ENCODE measurements at regions not wholly inside any gene's neighbourhood (a gene's known extent, or its start where the extent isn't known, plus 50 kb on each side); places are given as distances from the start of the nearest gene placed in this dataset.
A peak's percentile ranks its signal among the peaks of the same experiment; 100 is the strongest.

- Mint-ChIP-seq H3K4me3 (ENCODE audit: low read depth) (no peak overlapping the region), H3K27ac (no peak overlapping the region), H3K27me3 (no peaks in the 10 kb centered on the region), H3K9me3 (ENCODE audit: low read depth) (peaks cover 15% of the 10 kb centered on the region), H3K36me3 (ENCODE audit: insufficient read depth) (peaks cover 2% of the 10 kb centered on the region), H3K4me1 (ENCODE audit: low read depth) (no peaks in the 10 kb centered on the region)
- TF ChIP-seq CTCF (IDR thresholded peaks at IDR 0.05; ENCODE audit: unreplicated experiment): no peak
- no peak for DNase-seq (ENCODE audit: low spot score, unreplicated experiment)
These were observed 478.9 kb upstream of the LMO3 start for GRCh38 chr12:17084831-17085230.

DNA sequence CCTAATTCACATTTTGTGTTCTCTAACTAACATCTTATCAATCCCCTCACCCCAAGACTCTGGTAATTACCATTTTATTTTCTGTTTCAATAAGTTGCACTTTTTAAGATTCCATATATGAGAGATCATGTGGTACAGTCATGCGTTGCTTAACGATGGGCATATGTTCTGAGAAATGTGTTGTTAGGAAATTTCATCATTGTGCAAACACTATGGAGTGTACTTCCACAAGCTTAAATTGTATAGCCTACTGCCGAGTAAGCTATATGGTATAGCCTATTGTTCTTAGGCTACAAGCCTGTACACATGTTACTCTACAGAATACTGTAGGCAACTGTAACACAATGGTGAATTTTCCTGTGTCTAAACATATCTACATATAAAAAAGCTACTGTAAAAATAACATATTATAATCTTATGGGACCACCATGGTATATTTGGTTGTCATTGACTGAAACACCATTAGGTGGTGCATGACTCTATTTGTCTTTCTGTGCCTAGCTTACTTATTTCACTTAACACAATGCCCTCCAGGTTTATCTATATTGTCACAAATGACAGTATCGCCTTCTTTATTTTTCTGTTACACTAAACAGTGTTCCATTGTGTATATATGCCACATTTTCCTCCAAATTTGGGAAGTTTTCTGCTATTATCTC is 473.4 kb upstream of the LMO3 start:
- Mint-ChIP-seq H3K4me3 (ENCODE audit: low read depth) (no peak overlapping the region), H3K27me3 (no peaks in the 10 kb centered on the region), H3K27ac (no peak overlapping the region), H3K9me3 (ENCODE audit: low read depth) (peaks cover 5% of the 10 kb centered on the region), H3K36me3 (ENCODE audit: insufficient read depth) (no peaks in the 10 kb centered on the region), H3K4me1 (ENCODE audit: low read depth) (peaks cover 15% of the 10 kb centered on the region)
- DNase-seq (ENCODE audit: low spot score, unreplicated experiment): no peak
- peak; percentile 36 for TF ChIP-seq CTCF (IDR thresholded peaks at IDR 0.05; ENCODE audit: unreplicated experiment)

DNA sequence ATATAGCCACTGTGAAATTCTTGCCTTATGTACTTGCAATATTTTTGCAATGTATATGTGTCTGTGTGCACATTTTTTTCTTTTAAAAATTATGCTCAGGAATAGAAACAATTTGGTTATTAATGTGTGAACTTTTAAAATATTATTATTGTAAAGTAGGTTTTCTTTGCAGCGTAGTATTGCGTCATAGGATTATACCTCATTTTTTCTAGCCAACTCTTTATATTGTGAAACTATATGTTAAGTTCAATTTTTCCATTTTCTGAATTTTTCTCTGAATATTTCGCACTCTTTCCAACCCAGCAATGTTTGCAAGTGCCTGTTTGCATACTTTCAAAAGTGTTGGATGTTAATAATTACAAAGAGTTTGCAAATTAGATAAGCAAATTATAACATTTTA is 471.6 kb upstream of the LMO3 start:
- no peak for TF ChIP-seq CTCF (IDR thresholded peaks at IDR 0.05; ENCODE audit: unreplicated experiment)
- peaks cover under 1% of the 10 kb centered on the region for H3K9me3 Mint-ChIP-seq (ENCODE audit: low read depth)
- DNase-seq (ENCODE audit: low spot score, unreplicated experiment): no peak
- H3K4me1 Mint-ChIP-seq (ENCODE audit: low read depth): peaks cover 15% of the 10 kb centered on the region
- H3K4me3 Mint-ChIP-seq (ENCODE audit: low read depth): no peak overlapping the region
- no peak overlapping the region for H3K27ac Mint-ChIP-seq
- H3K27me3 Mint-ChIP-seq: no peaks in the 10 kb centered on the region
- H3K36me3 Mint-ChIP-seq (ENCODE audit: insufficient read depth): no peaks in the 10 kb centered on the region

DNA sequence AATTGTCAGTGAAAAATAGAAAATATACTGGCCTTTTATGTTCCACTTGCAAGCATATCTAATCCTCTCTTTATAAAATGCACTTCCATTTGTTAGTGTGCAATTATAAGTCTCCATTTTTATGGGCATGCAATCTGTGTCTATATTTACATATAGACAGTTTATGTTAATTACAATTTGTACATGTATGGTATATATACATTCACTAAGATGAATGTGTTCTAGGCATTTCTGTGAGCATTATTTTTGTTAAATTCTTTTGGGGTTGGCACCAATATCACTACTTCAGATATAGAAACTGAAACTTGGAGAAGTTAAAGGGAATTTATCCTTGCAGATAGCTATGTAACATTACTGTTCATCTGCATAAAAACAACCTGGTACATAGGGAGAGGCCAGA is 470.8 kb upstream of the LMO3 start:
- DNase-seq (ENCODE audit: low spot score, unreplicated experiment): no peak
- H3K4me1 Mint-ChIP-seq (ENCODE audit: low read depth): peaks cover 15% of the 10 kb centered on the region
- H3K4me3 Mint-ChIP-seq (ENCODE audit: low read depth): no peak overlapping the region
- H3K27ac Mint-ChIP-seq: no peak overlapping the region
- H3K9me3 Mint-ChIP-seq (ENCODE audit: low read depth): no peaks in the 10 kb centered on the region
- no peak for TF ChIP-seq CTCF (IDR thresholded peaks at IDR 0.05; ENCODE audit: unreplicated experiment)
- H3K36me3 Mint-ChIP-seq (ENCODE audit: insufficient read depth): no peaks in the 10 kb centered on the region
- H3K27me3 Mint-ChIP-seq: no peaks in the 10 kb centered on the region

GRCh38 chr12:17076028-17076744 is 470.2 kb upstream of the LMO3 start:
- H3K36me3 Mint-ChIP-seq (ENCODE audit: insufficient read depth): no peaks in the 10 kb centered on the region
- H3K9me3 Mint-ChIP-seq (ENCODE audit: low read depth): no peaks in the 10 kb centered on the region
- H3K4me3 Mint-ChIP-seq (ENCODE audit: low read depth): no peak overlapping the region
- H3K4me1 Mint-ChIP-seq (ENCODE audit: low read depth): peaks cover 15% of the 10 kb centered on the region
- DNase-seq (ENCODE audit: low spot score, unreplicated experiment): no peak
- no peak overlapping the region for H3K27ac Mint-ChIP-seq
- no peaks in the 10 kb centered on the region for H3K27me3 Mint-ChIP-seq
- TF ChIP-seq CTCF (IDR thresholded peaks at IDR 0.05; ENCODE audit: unreplicated experiment): no peak

All from progenitor cell of endocrine pancreas (in vitro differentiated cells).